ENCODE measurements at regions not wholly inside any gene's neighbourhood (a gene's known extent, or its start where the extent isn't known, plus 50 kb on each side); places are given as distances from the start of the nearest gene placed in this dataset.

- Histone ChIP-seq H3K79me2 (ENCODE audit: control insufficient read depth, insufficient read depth, low read length) (no peaks in the 10 kb centered on the region), H3K4me3 (replicated peaks in 1 of 3; ENCODE audit: insufficient read depth in 1 of 3, low read depth in 1 of 3, low read length in 3 of 3) (no peak overlapping the region), H3K36me3 (ENCODE audit: control insufficient read depth in 2 of 2, extremely low read depth in 1 of 2, insufficient read depth in 2 of 2, low read length in 2 of 2) (no peaks in the 10 kb centered on the region), H3K9me3 (replicated peaks; ENCODE audit: control insufficient read depth, insufficient read depth, low read length) (no peaks in the 10 kb centered on the region), H4K20me1 (replicated peaks; ENCODE audit: control insufficient read depth, extremely low read depth, insufficient read depth, low read length) (no peaks in the 10 kb centered on the region), H3K9ac (replicated peaks; ENCODE audit: extremely low read depth, insufficient read depth, low read length) (no peak overlapping the region), H2AFZ (ENCODE audit: low read depth, low read length) (no peak overlapping the region), H3K4me2 (ENCODE audit: insufficient read depth, low read length) (no peak overlapping the region), H3K4me1 (ENCODE audit: control insufficient read depth, extremely low read depth, insufficient read depth, low read length) (no peaks in the 10 kb centered on the region), H3K27ac (ENCODE audit: insufficient read depth, low read depth, low read length) (no peak overlapping the region), H3K9me1 (replicated peaks; ENCODE audit: control insufficient read depth, extremely low read depth, insufficient read depth, low read length) (no peaks in the 10 kb centered on the region), H3K27me3 (ENCODE audit: control insufficient read depth in 2 of 2, insufficient read depth in 2 of 2, low read length in 2 of 2) (no peaks in the 10 kb centered on the region)
- no TSS peak for BruUV-seq (replicated peaks)
- ChIA-PET POLR2A (no interaction called here), CTCF (interaction anchor here (1.3 kb wide), 1 partner anchor 30 kb away, joined by 3 read pairs; no protein-coding TSS in a partner anchor)
- no peak for TF ChIP-seq JUN (IDR thresholded peaks at IDR 0.05; ENCODE audit: borderline replicate concordance, insufficient read depth, insufficient read length, low read depth)
- no peak for TF ChIP-seq CTCF (IDR thresholded peaks at IDR 0.05; ENCODE audit: extremely low read depth in 1 of 2, insufficient read depth in 1 of 2, low read depth in 1 of 2, low read length in 2 of 2)
- no peak for TF ChIP-seq POLR2A (IDR thresholded peaks at IDR 0.05; ENCODE audit: low read depth, low read length)
- no peak for TF ChIP-seq GATA2 (IDR thresholded peaks at IDR 0.05; ENCODE audit: insufficient read depth, insufficient read length, low read depth, low read length)
- no peak for DNase-seq (ENCODE audit: low read depth, low spot score)
- dilution Hi-C loops (cut with MboI; ENCODE audit: extremely low pct_ligation_motif_present, low sequenced_read_pairs) = no loop called here
- FAIRE-seq = no peak
- intact Hi-C loops (cut with micrococcal nuclease) = no loop called here
Observed at GRCh38 chr7:25801214-25801613, 350.8 kb upstream of the NFE2L3 start.

GRCh38 chr7:25802057-25802456 is 349.9 kb upstream of the NFE2L3 start:
- no peaks in the 10 kb centered on the region for H3K79me2 ChIP-seq (ENCODE audit: control insufficient read depth, insufficient read depth, low read length)
- dilution Hi-C loops (cut with MboI; ENCODE audit: extremely low pct_ligation_motif_present, low sequenced_read_pairs) (no loop called here), intact Hi-C loops (cut with micrococcal nuclease) (no loop called here)
- no peaks in the 10 kb centered on the region for H3K9me1 ChIP-seq (replicated peaks; ENCODE audit: control insufficient read depth, extremely low read depth, insufficient read depth, low read length)
- DNase-seq (ENCODE audit: low read depth, low spot score) (no peak), FAIRE-seq (no peak)
- H3K4me2 ChIP-seq (ENCODE audit: insufficient read depth, low read length) = no peak overlapping the region
- no TSS peak for BruUV-seq (replicated peaks)
- H4K20me1 ChIP-seq (replicated peaks; ENCODE audit: control insufficient read depth, extremely low read depth, insufficient read depth, low read length) = no peaks in the 10 kb centered on the region
- no peak overlapping the region for H3K4me3 ChIP-seq (replicated peaks in 1 of 3; ENCODE audit: insufficient read depth in 1 of 3, low read depth in 1 of 3, low read length in 3 of 3)
- H3K9me3 ChIP-seq (replicated peaks; ENCODE audit: control insufficient read depth, insufficient read depth, low read length) = no peaks in the 10 kb centered on the region
- H2AFZ ChIP-seq (ENCODE audit: low read depth, low read length) = no peak overlapping the region
- CTCF ChIA-PET = no interaction called here
- no peak overlapping the region for H3K27ac ChIP-seq (ENCODE audit: insufficient read depth, low read depth, low read length)
- POLR2A ChIA-PET = no interaction called here
- no peak overlapping the region for H3K9ac ChIP-seq (replicated peaks; ENCODE audit: extremely low read depth, insufficient read depth, low read length)
- peaks cover 3 to 6% of the 10 kb centered on the region in 2 experiments for H3K27me3 ChIP-seq (ENCODE audit: control insufficient read depth in 2 of 2, insufficient read depth in 2 of 2, low read length in 2 of 2)
- no peak for TF ChIP-seq JUN (IDR thresholded peaks at IDR 0.05; ENCODE audit: borderline replicate concordance, insufficient read depth, insufficient read length, low read depth)
- TF ChIP-seq CTCF (IDR thresholded peaks at IDR 0.05; ENCODE audit: extremely low read depth in 1 of 2, insufficient read depth in 1 of 2, low read depth in 1 of 2, low read length in 2 of 2) = no peak
- TF ChIP-seq GATA2 (IDR thresholded peaks at IDR 0.05; ENCODE audit: insufficient read depth, insufficient read length, low read depth, low read length) = no peak
- TF ChIP-seq MYC (IDR thresholded peaks at IDR 0.05; ENCODE audit: low read depth, low read length) = no peak
- TF ChIP-seq POLR2A (IDR thresholded peaks at IDR 0.05; ENCODE audit: low read depth, low read length) = no peak
- no peak for TF ChIP-seq POLR2AphosphoS5 (IDR thresholded peaks at IDR 0.05; ENCODE audit: insufficient read depth, low read depth, low read length)
- no peak for TF ChIP-seq EZH2 (IDR thresholded peaks at IDR 0.05; ENCODE audit: borderline replicate concordance, low read depth, low read length, severe bottlenecking)
- TF ChIP-seq FOS (IDR thresholded peaks at IDR 0.05; ENCODE audit: borderline replicate concordance, insufficient read depth, low read length) = no peak
- TF ChIP-seq MAX (IDR thresholded peaks at IDR 0.05; ENCODE audit: insufficient read depth, insufficient read length) = no peak
- no peaks in the 10 kb centered on the region for H3K4me1 ChIP-seq (ENCODE audit: control insufficient read depth, extremely low read depth, insufficient read depth, low read length)
- no peaks in the 10 kb centered on the region for H3K36me3 ChIP-seq (ENCODE audit: control insufficient read depth in 2 of 2, extremely low read depth in 1 of 2, insufficient read depth in 2 of 2, low read length in 2 of 2)
